GM21786 (cell line): ENCODE measurements at regions not wholly inside any gene's neighbourhood (a gene's known extent, or its start where the extent isn't known, plus 50 kb on each side); places are given as distances from the start of the nearest gene placed in this dataset.

ENCODE experiments used
- ATAC-seq: cut with Tn5 transposase; IDR thresholded peaks from one replicate; pipeline ENCODE4 v1.9.1; 2021; ENCODE audit not compliant: unreplicated experiment

- no peak for ATAC-seq
These were observed 196.4 kb downstream of the SIM1 start for GRCh38 chr6:100268326-100268725.

GRCh38 chr6:100267721-100268123, 197.0 kb downstream of the SIM1 start:
- ATAC-seq = no peak

- ATAC-seq = no peak
These were observed 198.0 kb downstream of the SIM1 start for GRCh38 chr6:100266494-100267401.

GRCh38 chr6:100262086-100262485, 202.6 kb downstream of the SIM1 start:
- ATAC-seq = no peak

- no peak for ATAC-seq
These were observed 203.2 kb downstream of the SIM1 start for GRCh38 chr6:100261486-100261885.

GRCh38 chr6:100260584-100260983, 204.1 kb downstream of the SIM1 start:
- no peak for ATAC-seq

GRCh38 chr6:100259865-100260264, 204.9 kb downstream of the SIM1 start:
- ATAC-seq = no peak

GRCh38 chr6:100258752-100259151, 206.0 kb downstream of the SIM1 start:
- ATAC-seq = no peak

GRCh38 chr6:100257793-100258395, 206.8 kb downstream of the SIM1 start:
- peak; percentile 94 for ATAC-seq

- no peak for ATAC-seq
These were observed 209.0 kb downstream of the SIM1 start for GRCh38 chr6:100255701-100256100.

- ATAC-seq = no peak
These were observed 217.6 kb downstream of the SIM1 start for GRCh38 chr6:100247123-100247522.

- ATAC-seq = no peak
These were observed 218.5 kb downstream of the SIM1 start for GRCh38 chr6:100246206-100246605.

GRCh38 chr6:100240798-100241197, 223.9 kb downstream of the SIM1 start:
- no peak for ATAC-seq

- ATAC-seq = no peak
These were observed 226.9 kb downstream of the SIM1 start for GRCh38 chr6:100237821-100238220.

- ATAC-seq = no peak
These were observed 228.3 kb downstream of the SIM1 start for GRCh38 chr6:100236389-100236788.

- ATAC-seq = no peak
These were observed 229.1 kb downstream of the SIM1 start for GRCh38 chr6:100235631-100236030.

GRCh38 chr6:100234625-100235024, 230.1 kb downstream of the SIM1 start:
- ATAC-seq = no peak

- no peak for ATAC-seq
These were observed 231.7 kb downstream of the SIM1 start for GRCh38 chr6:100232781-100233573.

- ATAC-seq = no peak
These were observed 233.8 kb downstream of the SIM1 start for GRCh38 chr6:100230953-100231316.

- no peak for ATAC-seq
These were observed 234.4 kb downstream of the SIM1 start for GRCh38 chr6:100230115-100230952.

GRCh38 chr6:100229512-100229911, 235.2 kb downstream of the SIM1 start:
- ATAC-seq = no peak
